OCI-M1 (cell line): ENCODE measurements at regions not wholly inside any gene's neighbourhood (a gene's known extent, or its start where the extent isn't known, plus 50 kb on each side); places are given as distances from the start of the nearest gene placed in this dataset.
"Not testable (repeated sequence)": the region's sequence is repeated elsewhere in the genome, so short reads cannot be mapped to it uniquely, and the experiment has no call there.

Source experiments
- DNase-seq: peaks from one replicate; lab custom pipeline; 2025; lab: John Stamatoyannopoulos, UW

DNA sequence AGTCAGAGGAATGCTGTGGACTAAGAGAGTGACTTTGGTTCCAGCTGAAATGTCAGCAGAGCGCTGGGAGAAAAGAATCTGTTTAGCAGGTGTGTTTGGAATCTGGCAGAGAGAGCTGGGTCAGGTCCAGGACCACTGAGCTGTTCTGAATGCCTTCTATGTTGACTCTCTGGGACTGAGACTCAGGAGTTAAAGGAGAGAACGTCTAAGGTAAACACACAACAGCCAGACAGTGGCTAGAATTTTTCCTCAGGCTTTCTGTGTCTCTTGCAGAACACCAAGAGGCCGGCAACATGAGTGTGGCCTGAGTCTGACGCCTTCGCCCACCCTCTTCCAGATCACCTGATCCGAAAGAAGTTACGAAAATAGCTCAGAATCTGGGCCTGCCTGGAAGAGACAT lies 107.2 kb upstream of the ZNF462 start:
- DNase-seq = no peak

DNA sequence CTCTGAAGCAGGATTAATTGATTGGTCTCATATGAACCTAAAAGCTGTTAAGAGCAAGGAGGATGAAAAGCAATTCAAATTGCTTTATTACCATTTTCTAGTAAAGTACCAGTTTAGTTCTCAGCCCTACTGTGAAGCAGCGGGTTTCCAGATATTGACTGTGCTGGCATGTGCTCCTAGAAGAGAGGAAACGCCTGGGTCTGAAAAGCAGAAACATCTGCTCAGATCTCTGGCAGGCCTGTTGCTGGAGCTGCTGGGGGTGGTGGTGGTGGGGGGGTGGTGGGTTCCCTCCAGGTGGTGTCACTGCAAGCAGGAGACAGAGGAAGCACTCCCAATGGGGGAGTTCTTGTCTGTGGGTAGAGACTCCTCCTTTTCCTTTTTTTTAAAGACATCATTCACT lies 105.5 kb upstream of the ZNF462 start:
- DNase-seq = no peak

DNA sequence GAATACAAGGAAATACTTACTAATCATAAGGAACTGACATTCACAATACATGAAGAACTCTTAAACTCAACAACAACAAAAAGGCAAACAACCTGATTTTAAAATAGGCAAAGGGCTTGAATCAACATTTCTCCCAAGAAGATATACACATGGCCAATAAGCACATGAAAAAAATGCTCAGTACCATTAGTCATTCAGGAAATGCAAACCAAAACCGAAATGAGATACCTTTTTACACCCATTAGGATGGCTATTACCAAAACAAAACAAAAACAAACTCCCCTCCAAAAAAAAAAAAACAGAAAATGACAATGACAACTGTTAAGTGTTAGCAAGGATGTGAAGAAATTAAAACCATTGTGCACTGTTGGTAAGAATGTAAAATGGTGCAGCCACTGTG lies 104.1 kb upstream of the ZNF462 start:
- DNase-seq = no peak

DNA sequence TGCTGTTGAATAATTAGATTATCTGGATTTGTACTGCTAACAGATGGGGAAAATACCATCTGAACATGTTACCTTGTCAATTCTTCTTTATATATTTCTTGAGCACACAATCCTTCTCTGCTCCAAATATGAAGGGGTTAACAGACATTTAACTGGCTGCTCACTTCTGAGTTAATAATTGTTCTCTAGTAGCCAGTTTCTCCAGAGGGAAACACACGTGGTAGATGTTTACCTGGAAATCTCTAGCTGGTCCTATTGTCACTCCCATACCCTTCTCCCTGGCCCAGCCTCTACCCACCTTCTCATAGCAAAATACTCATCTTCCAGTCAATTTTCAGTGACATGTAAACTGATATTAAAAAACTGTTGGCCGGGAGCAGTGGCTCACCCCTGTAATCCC lies 101.5 kb upstream of the ZNF462 start:
- DNase-seq = no peak

DNA sequence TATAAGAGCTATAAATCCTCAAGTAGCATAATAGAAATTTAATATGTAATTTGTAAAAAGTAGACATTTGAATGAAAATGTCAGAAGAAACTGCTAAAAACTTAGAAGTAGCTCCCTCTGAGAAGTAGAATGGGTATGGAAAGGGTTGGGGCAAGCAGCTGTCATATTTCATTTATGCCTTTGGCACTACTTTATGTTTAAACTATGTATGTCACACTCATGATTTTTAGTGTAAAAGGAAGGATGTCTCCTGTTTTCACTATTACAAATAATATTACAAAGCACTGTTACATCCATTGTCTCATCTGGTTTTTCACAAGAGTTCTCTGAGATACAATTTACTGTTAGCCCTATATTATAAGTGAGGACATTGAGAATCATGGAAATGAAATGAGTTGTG lies 96.3 kb upstream of the ZNF462 start:
- no peak for DNase-seq

DNA sequence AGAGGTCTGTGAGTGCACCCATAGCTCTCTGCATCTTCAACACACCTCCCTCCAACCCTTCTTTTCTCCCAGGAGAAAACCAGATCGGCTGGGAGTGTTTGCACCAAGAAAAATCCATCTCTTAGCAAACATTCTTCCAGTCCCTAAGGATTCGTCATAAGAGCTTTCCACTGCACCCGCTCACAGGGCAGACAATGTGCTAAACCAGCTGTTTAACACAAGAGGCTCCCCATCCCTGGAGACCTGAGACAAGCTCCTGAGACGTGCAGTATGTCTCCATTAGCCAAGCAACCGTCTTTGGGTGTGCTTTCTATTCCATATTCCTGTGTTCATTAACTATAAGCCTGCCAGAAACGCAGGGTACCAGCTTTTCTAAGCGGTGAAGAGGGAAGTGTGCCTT lies 93.6 kb upstream of the ZNF462 start:
- no peak for DNase-seq

DNA sequence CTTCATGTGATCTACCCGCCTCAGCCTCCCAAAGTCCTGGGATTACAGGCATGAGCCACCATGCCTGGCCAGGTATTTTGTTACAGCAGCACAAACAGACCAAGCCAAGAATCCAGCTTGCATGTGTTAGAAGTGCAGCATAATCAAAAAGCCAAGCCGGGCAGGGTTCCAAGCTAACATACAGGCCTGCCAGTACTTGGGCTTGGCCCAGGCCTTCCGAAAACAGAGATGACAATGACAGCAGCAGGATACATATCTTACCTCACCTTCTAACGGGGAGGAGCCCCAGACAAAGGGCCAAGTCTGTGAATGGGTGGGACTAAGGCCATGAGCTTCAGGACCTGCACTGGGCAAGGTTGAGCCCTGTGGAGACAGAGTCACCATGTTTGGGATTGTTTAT lies 91.4 kb upstream of the ZNF462 start:
- DNase-seq = no peak

DNA sequence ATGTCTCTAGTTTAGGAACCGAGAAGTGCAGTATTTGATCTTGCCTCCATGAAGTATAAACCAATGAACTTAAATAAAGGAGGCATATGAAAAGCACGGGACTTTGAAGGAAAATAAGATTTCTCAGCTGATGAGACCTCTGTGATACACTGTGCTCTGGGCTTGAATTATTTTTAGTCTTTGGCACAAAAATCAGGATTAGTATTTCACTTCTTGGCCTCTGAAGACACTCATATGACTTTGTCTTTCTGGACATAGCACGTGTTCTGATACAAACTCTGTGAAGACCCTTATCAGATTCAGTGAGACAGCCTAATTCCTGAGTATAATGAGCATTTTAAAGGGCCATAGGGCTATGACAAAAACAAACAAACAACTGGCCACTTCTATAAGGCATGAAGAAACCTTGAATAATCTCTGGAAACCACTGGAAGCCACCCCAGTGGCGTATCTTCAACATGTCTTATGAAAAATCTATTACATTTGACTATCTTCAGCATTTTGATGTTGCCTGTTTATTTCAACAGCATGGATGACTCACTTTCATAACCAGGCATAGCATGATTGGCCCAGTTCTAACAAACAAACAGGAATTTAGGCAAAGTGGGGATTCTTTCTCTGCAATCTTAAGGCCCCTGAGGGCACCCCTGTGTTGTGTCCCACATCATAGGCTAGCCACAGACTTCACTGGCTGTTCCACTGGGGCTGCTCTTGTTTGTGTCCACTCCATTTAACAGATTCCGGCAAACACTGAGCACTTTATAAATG lies 90.3 kb upstream of the ZNF462 start:
- DNase-seq = no peak

DNA sequence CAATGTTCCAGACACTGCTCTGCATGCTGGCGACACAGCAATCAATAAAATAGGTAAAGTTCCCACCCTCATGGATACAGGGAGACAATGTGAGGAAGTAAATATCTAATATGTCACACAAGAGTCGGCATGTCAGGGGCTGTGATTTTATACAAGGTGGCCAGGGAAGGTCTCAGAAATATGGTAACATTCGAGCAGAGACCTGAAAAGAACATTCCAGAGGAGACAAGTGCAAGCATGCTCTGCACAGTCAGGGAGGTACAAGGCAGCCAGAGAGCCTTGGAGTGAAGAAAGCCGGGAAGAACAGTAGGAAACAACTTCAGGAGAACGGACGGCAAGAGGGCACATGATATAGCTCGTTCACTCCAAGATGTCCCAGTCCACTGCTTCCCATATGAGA lies 89.2 kb upstream of the ZNF462 start:
- no peak for DNase-seq

DNA sequence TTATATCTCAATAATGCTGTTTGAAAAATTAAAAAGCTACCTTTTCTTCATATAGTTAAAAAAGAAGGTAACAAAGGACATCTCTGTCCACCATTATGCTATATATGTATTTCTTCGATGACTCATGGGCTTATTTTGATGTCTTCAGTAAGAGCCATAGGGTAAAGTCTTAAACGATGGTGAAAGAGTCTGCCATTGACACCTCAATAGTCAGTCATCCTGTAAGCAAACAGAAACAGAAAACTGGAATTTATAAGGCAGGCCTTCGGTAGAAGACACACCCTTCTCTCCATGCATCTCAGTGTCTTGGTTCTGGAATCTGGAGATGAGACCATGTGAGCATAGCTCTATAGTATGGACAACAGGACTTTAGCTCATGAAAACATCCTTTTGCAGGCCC lies 87.0 kb upstream of the ZNF462 start:
- no peak for DNase-seq

DNA sequence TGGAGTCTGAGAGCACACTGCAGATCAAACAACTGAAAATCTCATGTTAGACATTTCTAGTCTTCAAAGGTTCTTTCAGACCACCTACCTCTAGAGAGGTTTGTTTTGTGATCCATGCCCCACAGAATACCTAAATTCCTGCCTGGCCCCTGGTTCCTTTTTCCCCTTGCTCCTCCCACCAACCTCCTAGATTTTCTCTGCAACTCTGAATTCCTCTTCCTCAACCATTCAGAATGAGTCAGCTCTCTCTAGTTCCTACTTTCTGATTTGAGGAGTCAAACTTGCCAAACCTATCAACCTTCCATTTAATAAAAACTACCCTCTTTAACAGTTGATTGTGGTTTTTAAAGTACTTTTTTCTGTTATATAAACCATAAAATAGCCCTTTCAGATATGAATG lies 83.2 kb upstream of the ZNF462 start:
- DNase-seq = peak; percentile 11

DNA sequence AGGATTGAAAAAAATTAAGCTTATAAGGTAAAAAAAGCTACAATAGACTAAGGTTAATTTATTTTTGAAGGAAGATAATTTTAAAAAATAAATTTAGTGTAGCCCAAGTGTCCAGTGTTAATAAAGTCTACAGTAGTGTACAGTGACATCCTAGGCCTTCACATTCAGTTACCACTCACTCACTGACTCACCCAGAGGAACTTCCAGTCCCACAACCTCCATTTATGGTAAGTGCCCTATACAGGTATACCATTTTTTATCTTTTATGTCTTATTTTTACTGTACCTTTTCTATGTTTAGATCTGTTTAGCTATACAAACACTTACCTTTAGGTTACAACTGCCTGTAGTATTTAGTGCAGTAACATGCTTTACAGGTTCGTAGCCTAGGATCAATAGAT lies 79.8 kb upstream of the ZNF462 start:
- DNase-seq = no peak

DNA sequence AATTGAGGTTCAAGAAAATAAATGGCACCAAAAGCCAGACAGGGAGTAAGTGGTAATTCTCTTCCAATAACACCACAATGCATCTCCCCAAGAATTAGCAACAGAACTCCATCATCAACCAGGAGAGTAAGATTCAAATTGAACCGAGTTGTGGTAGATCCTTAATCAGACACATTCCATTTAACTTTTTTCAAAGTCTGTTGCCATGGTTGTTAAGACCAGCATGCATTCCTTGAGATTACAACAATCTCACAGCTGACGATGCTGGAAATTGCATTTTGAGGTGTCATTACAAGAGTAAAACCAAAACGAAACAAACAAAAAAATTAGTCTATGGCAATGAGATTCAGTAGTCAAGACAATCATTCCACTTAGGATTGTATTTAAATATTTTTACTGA lies 78.9 kb upstream of the ZNF462 start:
- DNase-seq = no peak

DNA sequence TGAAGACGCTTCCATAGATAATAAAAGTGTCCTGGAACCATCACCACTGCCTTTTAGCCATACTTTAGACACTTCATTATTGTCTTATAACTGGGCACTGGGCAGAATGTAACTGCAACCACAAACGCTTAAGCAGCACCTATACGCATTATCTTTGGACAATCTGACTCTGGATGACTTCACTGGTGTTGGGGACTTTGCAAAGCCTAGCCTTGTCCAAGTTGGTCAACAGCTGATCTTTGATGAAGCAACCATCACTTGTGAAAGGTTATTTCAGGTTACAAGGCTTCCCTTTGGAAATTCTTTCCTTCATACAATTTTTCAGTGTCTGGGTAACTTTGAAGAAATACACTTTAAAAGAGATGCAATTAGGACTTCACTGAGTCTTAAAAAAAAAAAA lies 77.8 kb upstream of the ZNF462 start:
- DNase-seq = no peak

DNA sequence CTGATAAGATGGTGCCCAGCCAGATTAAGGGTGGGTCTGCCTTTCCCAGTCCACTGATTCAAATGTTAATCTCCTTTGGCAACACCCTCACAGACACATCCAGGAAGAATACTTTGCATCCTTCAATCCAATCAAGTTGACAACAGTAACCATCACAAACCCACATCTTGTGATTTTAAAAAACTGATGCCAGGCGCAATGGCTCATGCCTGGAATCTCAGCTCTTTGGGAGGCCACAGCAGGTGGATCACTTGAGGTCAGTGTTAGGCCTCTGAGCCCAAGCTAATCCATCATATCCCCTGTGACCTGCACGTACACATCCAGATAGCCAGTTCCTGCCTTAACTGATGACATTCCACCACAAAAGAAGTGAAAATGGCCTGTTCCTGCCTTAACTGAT lies 74.9 kb upstream of the ZNF462 start:
- not testable (repeated sequence) for DNase-seq

DNA sequence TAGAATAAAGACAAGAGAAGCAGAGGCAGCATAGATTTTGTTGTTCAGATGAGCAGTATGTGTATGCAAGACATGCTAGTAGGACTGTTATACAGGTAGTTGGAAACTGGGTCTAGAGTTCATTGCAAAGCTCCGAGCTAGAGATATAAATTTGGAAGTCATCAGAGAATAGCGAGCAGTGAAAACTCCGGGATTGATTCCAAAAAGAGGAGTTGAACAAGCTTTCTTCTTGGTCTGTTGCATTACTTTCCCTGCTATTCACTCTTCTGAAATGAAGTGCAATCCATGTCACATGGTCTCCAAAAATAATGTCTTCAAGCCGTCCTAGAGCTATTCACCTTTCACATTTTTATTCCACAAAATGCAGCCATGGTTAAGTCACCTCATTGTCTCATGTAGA lies 67.9 kb upstream of the ZNF462 start:
- no peak for DNase-seq

DNA sequence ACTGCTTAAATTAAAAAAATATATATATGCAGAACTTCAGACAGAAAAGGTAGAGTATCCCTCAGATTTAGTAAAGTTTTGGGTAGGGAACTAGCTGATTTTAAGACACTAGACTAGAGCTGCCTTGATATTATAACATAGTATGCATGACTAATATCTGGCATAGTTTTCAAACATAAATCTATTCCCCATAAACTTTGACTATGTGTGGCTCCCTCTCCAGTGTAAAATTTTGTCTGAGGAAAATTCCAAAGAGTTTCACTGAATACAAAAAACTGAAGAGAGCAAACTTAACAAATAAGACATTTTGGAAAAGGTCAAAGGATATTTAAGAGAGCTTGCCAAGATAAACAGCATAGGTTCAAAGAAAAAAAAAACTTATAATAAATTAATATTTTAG lies 66.2 kb upstream of the ZNF462 start:
- no peak for DNase-seq

DNA sequence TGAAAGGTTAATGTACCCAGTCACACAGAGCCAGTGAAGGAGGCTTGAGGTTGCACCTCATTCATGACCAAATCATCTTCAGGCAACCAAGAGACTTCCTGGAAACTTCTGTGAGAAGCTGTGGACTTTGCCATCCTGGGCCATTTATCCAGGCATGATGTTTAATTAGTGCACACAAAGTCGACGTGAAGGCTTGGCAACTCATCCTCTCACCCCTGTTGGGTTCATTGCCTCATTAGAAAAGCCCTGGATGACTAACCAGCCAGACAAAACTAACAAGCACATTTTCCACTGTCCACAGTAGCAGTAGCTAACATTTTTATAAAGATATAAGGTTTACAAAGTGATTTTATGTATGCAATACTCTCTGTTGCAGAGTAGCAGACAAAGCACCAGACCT lies 65.7 kb upstream of the ZNF462 start:
- DNase-seq = no peak

DNA sequence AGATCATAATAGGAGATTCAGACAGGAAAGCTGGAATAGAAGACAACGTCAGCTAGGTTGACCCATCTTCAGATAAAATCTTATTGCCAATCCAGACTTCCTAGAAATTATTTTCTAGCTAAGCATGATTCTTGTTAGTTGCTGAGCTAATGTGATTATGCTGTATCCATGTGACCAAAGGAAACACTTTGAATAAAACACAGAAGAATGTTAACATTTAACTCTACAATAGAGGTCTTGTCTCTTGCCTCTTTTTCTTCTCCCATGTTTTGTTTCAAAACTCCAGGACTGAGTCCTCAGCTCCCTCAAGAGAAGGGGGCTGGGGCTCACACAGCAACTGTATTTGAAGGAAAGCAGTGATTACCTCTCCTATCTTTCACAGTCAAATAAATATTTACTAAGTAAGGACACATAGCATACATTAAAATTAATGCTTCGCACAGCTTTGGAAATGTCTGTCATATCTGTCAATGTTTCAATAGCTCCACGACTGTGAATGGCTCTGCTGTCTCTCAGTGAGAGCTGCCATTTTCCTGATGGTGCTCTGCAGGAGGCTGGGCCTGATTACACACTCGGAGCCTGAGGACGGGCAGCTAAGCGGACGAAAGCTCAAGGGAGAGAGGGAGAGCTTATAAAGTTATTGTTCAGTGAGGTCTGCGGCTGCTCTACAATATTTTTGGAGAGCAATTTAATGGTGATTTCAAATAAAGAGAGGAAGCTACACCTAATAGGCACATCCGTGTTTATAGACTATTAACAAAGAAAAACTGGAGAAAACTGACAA lies 64.8 kb upstream of the ZNF462 start:
- DNase-seq = no peak

DNA sequence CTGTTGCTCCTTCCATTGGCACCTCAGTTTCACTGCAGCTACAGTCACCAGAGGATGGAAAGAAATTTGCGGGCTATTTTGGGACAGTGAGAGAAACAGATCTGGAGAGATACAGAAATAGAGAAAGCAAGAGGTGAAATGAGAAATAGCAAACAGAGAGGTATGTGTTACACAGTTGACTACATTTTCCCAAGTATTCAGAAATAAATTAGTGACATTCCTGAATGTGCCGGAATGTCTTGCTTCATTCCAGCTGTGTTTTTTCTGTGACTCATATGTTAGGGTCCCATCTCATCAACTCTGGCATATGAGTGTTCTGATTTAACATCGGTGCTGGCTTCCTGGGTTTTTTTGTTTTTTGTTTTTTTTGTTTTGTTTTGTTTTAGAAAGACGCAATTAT lies 63.8 kb upstream of the ZNF462 start:
- no peak for DNase-seq

DNA sequence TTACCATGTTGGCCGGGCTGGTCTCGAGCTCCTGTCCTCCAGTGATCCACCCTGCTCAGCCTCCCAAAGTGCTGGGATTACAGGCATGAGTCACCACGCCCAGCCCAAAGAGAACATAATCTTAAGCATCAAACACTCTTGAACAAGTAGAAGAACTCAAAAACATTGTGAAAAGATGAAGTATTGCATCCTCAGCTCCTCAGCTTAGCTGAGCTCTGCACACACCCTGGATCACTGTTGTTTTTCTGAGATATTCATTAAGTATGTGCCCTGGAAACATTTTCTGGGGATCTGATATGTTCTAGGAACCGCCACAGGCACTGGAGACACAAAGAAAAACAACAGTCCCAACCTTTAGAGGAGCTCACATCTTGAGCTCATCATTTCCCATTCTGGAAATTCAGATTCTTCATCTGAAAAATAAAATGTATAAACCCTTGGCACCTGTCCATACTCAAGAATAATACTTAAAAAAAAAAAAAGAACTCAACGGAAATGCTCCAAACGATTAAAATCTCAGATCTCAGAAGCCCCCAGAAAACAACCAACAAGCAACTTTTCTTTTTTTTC lies 62.2 kb upstream of the ZNF462 start:
- no peak for DNase-seq

DNA sequence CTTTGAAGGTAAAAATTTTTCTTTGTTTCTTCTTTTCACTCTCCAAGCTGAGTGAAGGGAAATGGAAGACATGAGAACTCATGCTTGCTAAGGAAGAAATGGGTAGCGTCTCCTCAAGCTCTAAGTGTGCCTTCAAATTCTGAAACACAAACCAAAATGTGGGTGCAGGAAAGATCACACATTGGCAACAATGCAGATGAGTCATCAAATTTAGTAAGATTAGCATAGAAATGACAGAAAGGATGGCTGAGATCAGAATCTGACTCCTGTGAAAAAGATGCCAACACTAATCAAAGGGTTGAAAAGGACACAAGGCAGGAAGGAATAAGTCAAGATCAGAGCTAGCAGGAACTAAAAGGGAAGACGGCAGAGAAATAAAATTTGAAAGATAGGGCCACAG lies 61.1 kb upstream of the ZNF462 start:
- no peak for DNase-seq
